Posterior cingulate gyrus (tissue), 11 donors: ENCODE measurements at regions not wholly inside any gene's neighbourhood (a gene's known extent, or its start where the extent isn't known, plus 50 kb on each side); places are given as distances from the start of the nearest gene placed in this dataset.
"Not testable (repeated sequence)": the region's sequence is repeated elsewhere in the genome, so short reads cannot be mapped to it uniquely, and the experiment has no call there.

ENCODE experiments used
- DNase-seq, 10 donors: peaks; one replicate each; pipeline versions ENCODE4 v3.0.0 to v3.0.0-alpha.2; 2020 to 2021; ENCODE audit warnings: mixed read lengths in 3 of 10
- intact Hi-C: fragments of 100-400 bp; cut with DNase I; formaldehyde crosslinking; loops from one replicate; pipeline ENCODE4 v1.15.1; 2023

- DNase-seq = no peak
- intact Hi-C loops = no loop called here
Measured at GRCh38 chr11:115656669-115657068, 152.5 kb upstream of the CADM1 start.

- intact Hi-C loops = no loop called here
- DNase-seq = no peak
Measured at GRCh38 chr11:115656041-115656440, 151.8 kb upstream of the CADM1 start.

GRCh38 chr11:115654792-115655191, 150.6 kb upstream of the CADM1 start:
- DNase-seq = no peak

DNA sequence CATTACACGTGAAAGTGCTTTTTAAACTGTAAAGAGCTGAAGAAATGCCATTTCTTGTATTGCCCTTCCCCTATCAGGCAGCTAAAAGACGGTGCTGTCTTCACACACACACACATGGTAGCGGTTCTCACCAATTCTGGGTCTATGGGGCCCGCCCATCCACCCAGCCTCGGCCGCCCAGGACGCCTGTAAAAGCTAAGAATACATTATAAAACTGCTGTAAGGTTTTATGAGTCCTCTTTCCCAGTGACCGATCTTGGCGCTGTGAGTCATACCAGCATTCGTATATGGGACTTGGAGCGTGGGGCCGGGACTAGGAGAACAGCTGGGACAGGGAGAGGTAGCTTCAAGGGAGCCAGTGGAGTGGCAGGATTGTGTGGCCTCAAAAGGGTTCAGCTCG, 149.7 kb upstream of the CADM1 start:
- no peak for DNase-seq
- intact Hi-C loops = no loop called here

More at GRCh38 chr11:115654792-115655191, 150.6 kb upstream of the CADM1 start:
- intact Hi-C loops = no loop called here

DNA sequence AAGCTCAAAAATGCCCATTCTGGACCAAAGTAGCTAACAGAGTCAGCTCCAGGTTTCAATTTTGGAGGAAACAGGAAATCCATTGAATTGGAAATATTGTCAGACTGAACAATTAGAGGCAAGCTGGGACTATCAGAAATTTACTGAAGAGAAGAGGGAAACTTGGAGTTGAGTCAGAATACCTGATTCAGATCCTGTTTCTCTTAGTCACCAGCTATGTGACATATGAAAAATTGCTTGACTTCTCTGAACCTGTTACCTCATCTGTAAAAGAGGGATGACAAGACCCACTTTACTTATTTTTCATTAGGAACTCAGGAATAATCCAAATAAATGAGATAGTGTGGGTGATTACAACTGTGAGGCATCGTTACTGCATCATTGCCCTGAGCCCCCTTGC, 148.9 kb upstream of the CADM1 start:
- no peak for DNase-seq
- intact Hi-C loops = no loop called here

GRCh38 chr11:115652496-115652895, 148.3 kb upstream of the CADM1 start:
- DNase-seq = no peak

DNA sequence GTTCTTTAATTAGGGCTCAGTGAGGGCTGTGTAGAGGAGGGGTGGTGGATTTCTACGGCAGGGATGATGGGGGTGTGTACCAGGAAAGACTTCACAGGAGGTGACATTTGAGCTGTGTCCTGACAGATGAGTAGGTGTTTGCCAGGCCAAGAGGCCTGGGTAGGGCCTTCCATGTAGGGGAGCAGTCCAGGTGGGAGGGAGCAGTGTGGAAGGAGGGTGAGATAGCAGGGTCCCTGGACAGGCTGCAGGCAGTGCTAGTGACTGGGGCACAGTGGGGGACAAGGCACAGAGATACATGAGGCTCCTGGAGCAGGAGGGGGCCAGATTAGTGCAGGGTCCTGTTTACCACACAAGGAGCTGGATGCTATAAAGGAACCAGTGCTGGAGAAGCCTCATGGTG, 147.9 kb upstream of the CADM1 start:
- intact Hi-C loops = no loop called here

More at GRCh38 chr11:115652496-115652895, 148.3 kb upstream of the CADM1 start:
- intact Hi-C loops = no loop called here

DNA sequence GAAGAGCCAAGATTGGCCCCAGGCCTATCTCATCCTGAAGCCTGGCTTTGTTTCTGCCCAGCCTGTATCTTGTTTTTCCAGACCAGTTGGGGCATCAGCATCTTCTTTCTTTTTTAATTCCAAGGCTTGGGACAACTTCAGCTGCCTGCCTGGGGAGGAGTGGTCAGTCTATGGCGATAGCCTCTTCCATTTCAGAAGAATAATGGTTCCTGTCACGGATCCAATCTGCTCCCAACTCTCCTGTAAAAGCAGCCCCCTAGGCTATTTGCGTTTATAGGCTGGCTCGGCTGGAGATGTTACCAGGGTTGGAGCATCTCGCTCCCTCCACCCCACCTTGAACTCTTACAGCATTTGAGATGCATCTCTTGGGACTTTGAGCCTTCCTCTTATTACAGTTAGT, 145.2 kb upstream of the CADM1 start:
- intact Hi-C loops = no loop called here
- no peak for DNase-seq

More for the DNA sequence above, 147.9 kb upstream of the CADM1 start:
- DNase-seq = no peak

DNA sequence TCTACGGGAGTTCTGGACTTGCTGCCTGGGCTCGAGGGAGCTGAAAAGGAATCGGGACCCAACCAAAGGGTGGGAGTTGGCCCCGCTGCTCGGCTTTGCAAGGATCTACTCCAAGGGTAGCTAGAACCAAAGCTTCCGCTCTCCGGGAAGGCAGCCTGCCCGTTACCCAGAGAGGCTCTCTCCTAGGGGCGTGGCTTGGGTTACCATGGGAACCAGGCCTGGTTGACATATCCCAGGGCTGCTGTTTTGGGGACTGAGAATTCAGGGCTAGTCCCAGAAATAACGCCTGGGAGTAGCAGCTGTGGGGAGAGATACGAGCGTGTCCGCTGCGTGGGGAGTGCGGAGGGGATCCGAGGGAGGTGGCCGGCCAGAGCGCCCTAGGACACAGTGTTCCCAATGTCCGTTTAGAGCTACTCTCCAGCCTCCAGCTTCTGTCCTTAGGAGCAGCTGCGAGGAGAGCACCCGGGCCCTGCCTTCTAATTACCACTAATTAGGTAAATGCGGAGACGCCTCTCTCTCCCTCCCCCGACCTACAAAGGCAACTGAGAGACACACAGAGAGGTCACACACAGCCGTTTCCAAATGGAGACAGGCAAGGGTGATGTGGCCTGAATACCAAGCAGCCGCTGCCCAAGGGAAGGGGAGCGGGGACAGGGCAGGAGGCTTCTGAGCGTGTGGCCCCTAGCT, 141.6 kb upstream of the CADM1 start:
- intact Hi-C loops = no loop called here
- peak; percentile 36 to 93 (median 54) for DNase-seq

DNA sequence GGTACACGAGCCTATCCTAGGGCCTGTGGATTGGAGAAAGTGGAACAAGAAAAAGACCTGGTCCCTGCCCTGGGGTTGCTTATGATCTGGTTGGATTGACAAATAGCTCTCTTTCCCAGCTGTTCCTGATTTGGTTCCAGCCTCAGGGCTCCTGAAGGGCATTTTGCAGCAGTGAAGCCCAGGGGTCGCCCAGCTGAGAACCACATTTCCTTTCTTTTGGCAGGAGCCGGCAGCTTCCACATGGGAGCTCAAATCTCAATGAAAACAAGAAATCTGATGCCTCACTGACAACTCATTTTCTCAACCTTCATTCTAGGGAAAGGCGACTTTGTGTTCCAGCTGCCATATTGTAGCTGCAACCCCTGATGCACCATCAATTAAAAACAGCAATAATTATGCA, 140.6 kb upstream of the CADM1 start:
- intact Hi-C loops = no loop called here
- DNase-seq = no peak

- no peak for DNase-seq
- intact Hi-C loops = no loop called here
Measured at GRCh38 chr11:115643549-115644270, 139.5 kb upstream of the CADM1 start.

DNA sequence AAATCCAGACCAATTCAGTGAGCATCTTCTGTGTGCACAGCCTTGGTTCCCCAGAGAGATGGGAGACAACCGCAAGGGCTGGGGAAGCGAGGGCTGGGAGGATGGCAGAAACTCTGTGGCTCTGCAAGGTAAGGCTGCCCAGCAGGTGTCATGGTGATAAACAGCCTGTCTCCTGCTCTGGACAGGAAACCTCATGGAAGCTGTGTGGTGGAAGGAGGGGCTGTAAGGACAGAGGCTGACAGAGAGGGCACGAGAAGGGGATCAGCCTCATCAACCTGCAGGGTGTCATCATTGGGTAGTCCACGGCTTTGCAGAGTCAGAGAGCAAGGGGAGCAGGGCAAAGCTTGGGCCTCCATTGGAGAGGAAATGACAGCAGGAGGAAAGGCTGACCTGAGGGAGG, 138.4 kb upstream of the CADM1 start:
- intact Hi-C loops = no loop called here
- no peak for DNase-seq

DNA sequence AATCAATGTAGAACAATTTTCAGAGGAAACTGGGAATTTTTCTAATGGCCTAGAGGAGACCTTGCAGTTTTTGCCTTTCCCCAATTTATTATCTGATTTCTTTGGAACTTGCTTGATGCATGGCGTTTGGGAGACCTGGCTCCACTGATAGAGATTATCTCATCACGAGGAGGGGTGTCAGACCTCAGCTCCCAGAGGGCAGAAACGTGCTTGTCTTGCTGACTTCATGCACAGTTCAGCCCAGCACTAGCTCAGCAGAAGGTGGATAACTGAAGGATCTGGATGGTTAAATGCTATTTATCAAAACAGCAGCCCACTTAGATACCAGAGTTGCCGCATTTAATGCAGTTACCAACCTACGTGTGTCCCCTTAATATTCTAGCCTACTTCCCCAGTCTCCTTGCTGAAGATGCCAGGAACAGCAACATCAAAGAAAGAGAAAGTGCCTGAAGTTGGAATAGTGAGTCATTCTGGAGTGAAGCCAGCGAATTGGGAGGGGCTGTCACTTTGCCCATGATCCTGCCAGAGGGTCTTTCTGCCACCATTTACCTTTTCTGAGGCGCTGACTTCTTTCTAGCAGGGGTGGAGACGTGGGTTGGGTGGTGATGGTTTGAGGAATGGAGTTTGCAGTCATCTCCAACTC, 133.5 kb upstream of the CADM1 start:
- DNase-seq = no peak
- intact Hi-C loops = no loop called here

GRCh38 chr11:115636753-115637527, 132.7 kb upstream of the CADM1 start:
- DNase-seq = no peak
- intact Hi-C loops = no loop called here

DNA sequence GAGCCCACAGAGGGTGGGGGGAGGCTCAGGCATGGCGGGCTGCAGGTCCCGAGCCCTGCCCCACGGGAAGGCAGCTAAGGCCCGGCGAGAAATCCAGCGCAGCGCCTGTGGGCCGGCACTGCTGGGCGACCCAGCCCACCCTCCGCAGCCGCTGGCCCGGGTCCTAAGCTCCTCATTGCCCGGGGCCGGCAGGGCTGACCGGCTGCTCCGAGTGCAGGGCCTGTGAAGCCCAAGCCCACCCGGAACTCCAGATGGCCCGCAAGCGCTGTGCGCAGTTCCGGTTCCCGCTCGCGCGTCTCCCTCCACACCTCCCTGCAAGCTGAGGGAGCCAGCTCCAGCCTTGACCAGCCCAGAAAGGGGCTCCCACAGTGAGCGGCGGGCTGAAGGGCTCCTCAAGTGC, 129.8 kb upstream of the CADM1 start:
- intact Hi-C loops, DNase-seq: not testable (repeated sequence)

DNA sequence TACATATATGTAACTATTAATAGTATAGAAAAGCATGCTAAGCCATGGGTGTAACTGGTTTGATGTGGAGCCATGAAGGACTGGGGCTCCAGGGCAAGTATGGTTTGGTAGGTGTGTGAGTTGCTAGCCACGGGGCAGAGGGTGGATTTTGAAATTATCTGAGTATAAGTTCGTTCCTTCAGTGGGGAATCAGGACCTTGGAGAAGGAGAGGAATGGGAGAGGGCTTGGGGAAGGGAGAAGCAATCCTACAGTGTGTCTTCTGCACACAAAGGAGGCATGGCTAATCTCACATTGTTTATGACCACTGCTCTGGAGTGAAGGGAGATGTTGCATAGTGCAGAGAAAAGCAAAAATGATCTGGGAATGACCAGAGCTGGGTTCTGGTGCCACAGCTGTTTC, 127.8 kb upstream of the CADM1 start:
- DNase-seq = no peak
- intact Hi-C loops = no loop called here

- no peak for DNase-seq
- intact Hi-C loops = no loop called here
Measured at GRCh38 chr11:115631609-115632008, 127.4 kb upstream of the CADM1 start.

GRCh38 chr11:115630214-115630613, 126.0 kb upstream of the CADM1 start:
- intact Hi-C loops = no loop called here
- no peak for DNase-seq

- intact Hi-C loops = no loop called here
- DNase-seq = no peak
Measured at GRCh38 chr11:115629456-115630015, 125.3 kb upstream of the CADM1 start.

DNA sequence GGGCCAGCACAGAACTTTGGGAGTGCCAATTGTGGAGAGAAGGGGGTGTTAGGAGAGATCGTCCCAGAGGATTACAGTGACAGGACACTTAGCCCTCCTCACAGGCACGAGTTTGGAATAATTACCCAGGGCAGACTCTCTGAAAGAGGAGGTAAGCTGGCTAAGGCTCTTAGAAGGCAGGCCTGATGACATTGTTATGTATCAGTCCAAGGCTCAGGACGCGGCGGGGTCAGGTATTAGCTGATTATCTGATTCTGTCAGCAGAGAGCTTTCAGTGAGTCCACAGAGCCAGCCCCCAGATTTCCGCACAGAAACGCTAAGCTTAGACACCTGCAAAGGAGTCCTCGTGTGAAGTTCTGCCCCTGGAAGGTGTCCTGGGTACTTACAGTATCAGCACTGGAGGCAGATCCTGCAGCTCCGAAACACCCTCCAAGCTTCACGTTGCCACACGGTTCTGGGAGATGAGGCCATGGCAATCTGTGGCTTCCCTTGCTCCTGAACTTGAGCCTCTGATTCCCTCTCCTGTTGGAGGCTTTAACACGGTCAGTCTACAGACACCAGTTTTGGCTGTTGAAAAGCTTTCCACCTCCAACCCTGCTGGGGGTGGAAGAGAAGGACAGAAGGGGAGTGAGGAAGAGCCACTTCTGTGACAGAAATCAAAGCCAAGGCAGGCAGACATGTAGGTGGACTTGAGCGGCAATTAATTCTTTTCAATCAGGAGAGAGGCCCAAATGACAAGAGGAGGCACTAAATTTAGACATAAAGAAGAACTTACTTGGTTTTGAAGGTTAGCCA, 123.6 kb upstream of the CADM1 start:
- intact Hi-C loops = no loop called here
- no peak for DNase-seq
